ENCODE measurements at regions not wholly inside any gene's neighbourhood (a gene's known extent, or its start where the extent isn't known, plus 50 kb on each side); places are given as distances from the start of the nearest gene placed in this dataset.

DNA sequence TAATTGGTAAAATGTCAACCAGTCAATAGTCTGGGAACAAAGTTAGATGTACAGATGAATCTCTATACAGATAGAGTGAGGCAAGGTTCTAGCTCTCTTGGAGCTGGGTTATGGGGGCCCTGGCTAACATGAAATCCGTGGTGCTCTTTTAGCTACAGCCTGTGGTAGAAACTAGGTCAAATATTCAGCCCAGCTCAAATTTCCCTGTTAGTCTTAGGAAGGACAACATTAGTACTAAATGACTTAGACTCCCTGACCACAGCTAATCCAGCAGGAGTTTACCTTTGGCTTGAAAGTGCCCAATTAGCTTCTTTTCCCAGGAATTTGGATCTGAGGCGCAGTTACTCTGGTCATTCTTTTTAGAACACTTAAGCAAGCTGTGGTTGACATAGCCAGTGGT is 170.5 kb downstream of the DMRTA1 start:
- peaks cover 2% of the 10 kb centered on the region for H3K36me3 Mint-ChIP-seq (ENCODE audit: low read depth)

DNA sequence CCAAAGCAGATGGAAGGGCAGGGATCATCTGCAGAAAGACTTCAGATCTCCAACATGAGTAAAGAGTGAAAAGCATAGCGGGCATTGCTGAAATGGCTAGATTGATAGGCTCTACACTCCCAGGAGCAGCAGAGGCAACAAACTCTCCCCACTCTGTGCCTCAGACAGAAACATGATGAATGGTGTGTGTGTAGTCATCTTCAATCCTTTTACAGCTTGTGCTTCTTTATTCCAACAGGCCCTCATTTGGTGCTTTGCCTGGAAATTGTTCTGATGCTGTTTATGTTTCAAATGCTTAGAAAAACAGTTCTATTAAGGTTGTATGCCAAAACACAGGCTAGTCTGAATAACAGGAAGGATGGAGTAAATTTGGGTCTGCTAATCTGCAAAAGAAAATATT is 176.2 kb downstream of the DMRTA1 start:
- H3K9me3 Mint-ChIP-seq (ENCODE audit: low read depth): peaks cover 4% of the 10 kb centered on the region
- no peak overlapping the region for H3K27ac Mint-ChIP-seq (ENCODE audit: unreplicated experiment)
- H3K27me3 Mint-ChIP-seq (ENCODE audit: low read depth): peaks cover 1% of the 10 kb centered on the region
- TF ChIP-seq, protein P1, sequence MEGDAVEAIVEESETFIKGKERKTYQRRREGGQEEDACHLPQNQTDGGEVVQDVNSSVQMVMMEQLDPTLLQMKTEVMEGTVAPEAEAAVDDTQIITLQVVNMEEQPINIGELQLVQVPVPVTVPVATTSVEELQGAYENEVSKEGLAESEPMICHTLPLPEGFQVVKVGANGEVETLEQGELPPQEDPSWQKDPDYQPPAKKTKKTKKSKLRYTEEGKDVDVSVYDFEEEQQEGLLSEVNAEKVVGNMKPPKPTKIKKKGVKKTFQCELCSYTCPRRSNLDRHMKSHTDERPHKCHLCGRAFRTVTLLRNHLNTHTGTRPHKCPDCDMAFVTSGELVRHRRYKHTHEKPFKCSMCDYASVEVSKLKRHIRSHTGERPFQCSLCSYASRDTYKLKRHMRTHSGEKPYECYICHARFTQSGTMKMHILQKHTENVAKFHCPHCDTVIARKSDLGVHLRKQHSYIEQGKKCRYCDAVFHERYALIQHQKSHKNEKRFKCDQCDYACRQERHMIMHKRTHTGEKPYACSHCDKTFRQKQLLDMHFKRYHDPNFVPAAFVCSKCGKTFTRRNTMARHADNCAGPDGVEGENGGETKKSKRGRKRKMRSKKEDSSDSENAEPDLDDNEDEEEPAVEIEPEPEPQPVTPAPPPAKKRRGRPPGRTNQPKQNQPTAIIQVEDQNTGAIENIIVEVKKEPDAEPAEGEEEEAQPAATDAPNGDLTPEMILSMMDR (IDR thresholded peaks at IDR 0.05): no peak
- H3K36me3 Mint-ChIP-seq (ENCODE audit: low read depth): peaks cover 5% of the 10 kb centered on the region
- H3K4me1 Mint-ChIP-seq (ENCODE audit: low read depth): peaks cover 7% of the 10 kb centered on the region
- H3K4me3 Mint-ChIP-seq (ENCODE audit: unreplicated experiment): no peak overlapping the region
- no peak for DNase-seq (ENCODE audit: low spot score)

More for the DNA sequence above, 170.5 kb downstream of the DMRTA1 start:
- no peak overlapping the region for H3K4me3 Mint-ChIP-seq (ENCODE audit: unreplicated experiment)
- H3K4me1 Mint-ChIP-seq (ENCODE audit: low read depth): no peaks in the 10 kb centered on the region
- peaks cover 5% of the 10 kb centered on the region for H3K9me3 Mint-ChIP-seq (ENCODE audit: low read depth)
- no peak overlapping the region for H3K27ac Mint-ChIP-seq (ENCODE audit: unreplicated experiment)
- H3K27me3 Mint-ChIP-seq (ENCODE audit: low read depth): peaks cover 1% of the 10 kb centered on the region
- no peak for DNase-seq (ENCODE audit: low spot score)
- TF ChIP-seq, protein P1 (IDR thresholded peaks at IDR 0.05): no peak

DNA sequence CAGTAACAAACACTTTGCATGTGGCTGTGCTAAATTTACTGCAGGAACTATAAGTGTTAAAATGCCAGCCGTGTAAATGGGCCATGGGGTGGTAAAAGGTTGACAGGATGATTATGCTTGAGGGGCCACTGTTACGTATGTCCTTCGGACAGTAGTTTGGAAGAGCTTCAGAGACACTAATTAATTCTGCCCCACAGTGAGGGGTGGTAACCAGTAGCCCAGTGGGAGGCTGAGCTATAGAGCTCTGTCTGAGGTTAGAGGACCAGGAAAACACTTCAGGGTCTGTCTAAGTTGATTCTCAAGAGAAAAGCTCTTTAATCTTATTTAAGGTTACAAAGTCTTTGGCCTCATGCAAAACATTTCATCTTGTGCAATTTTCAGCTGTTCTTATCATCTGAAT is 176.6 kb downstream of the DMRTA1 start:
- Mint-ChIP-seq H3K27me3 (ENCODE audit: low read depth) (peaks cover under 1% of the 10 kb centered on the region), H3K27ac (ENCODE audit: unreplicated experiment) (no peak overlapping the region), H3K4me3 (ENCODE audit: unreplicated experiment) (no peak overlapping the region), H3K36me3 (ENCODE audit: low read depth) (peaks cover 5% of the 10 kb centered on the region), H3K9me3 (ENCODE audit: low read depth) (peaks cover 4% of the 10 kb centered on the region), H3K4me1 (ENCODE audit: low read depth) (peaks cover 7% of the 10 kb centered on the region)
- TF ChIP-seq, protein P1 (IDR thresholded peaks at IDR 0.05): no peak
- DNase-seq (ENCODE audit: low spot score): no peak

GRCh38 chr9:22625540-22625939 is 178.9 kb downstream of the DMRTA1 start:
- Mint-ChIP-seq H3K4me3 (ENCODE audit: unreplicated experiment) (no peak overlapping the region), H3K36me3 (ENCODE audit: low read depth) (peaks cover 5% of the 10 kb centered on the region), H3K9me3 (ENCODE audit: low read depth) (peaks cover 7% of the 10 kb centered on the region), H3K4me1 (ENCODE audit: low read depth) (peaks cover 7% of the 10 kb centered on the region), H3K27ac (ENCODE audit: unreplicated experiment) (no peak overlapping the region), H3K27me3 (ENCODE audit: low read depth) (no peaks in the 10 kb centered on the region)
- DNase-seq (ENCODE audit: low spot score): no peak
- TF ChIP-seq, protein P1 (IDR thresholded peaks at IDR 0.05): no peak

DNA sequence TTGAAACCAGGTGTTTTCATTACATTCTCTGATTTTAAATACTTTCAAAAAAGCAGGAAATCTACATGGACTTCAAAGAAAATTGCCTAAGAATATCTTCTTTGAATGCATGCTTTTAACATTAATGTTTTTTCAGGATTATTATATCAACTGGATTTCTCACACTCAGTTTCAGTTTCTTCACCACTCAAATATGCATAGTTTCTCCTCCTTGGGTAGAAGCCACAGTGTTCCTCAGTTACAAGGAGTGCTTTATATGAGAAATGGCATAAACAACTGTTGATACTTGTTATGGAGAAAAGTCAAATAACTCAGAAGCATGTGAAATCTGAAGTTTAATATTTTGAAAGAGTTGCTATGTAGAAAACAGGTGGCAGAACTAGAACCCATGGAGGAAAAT is 196.9 kb downstream of the DMRTA1 start:
- no peaks in the 10 kb centered on the region for H3K27me3 Mint-ChIP-seq (ENCODE audit: low read depth)
- no peak for DNase-seq (ENCODE audit: low spot score)
- H3K9me3 Mint-ChIP-seq (ENCODE audit: low read depth): no peaks in the 10 kb centered on the region
- no peak overlapping the region for H3K27ac Mint-ChIP-seq (ENCODE audit: unreplicated experiment)
- H3K36me3 Mint-ChIP-seq (ENCODE audit: low read depth): no peaks in the 10 kb centered on the region
- no peaks in the 10 kb centered on the region for H3K4me1 Mint-ChIP-seq (ENCODE audit: low read depth)
- TF ChIP-seq, protein P1 (IDR thresholded peaks at IDR 0.05): no peak
- no peak overlapping the region for H3K4me3 Mint-ChIP-seq (ENCODE audit: unreplicated experiment)
